Activated naive CD4-positive, alpha-beta T cell treated with anti-CD3 and anti-CD28 coated beads for 36 hours (primary cell): ENCODE measurements at regions not wholly inside any gene's neighbourhood (a gene's known extent, or its start where the extent isn't known, plus 50 kb on each side); places are given as distances from the start of the nearest gene placed in this dataset.

ENCODE experiments used
- CTCF ChIA-PET: fragments of 350-600 bp; sonication (Branson Sonifier 250); formaldehyde crosslinking; loops from one replicate; lab custom pipeline; 2021; ENCODE audit warnings: antibody characterized with exemption; lab: Charles Lee
- DNase-seq: peaks from one replicate; pipeline ENCODE4 v3.0.0-alpha.2; 2020
- H3K27ac Mint-ChIP-seq: one replicate; pipeline ENCODE4 v1.8.0; 2021; ENCODE audit warnings: mild to moderate bottlenecking, mixed read lengths
- H3K27me3 Mint-ChIP-seq: one replicate; pipeline ENCODE4 v1.8.0; 2021; ENCODE audit warnings: low read depth, mixed read lengths
- H3K36me3 Mint-ChIP-seq: one replicate; pipeline ENCODE4 v1.8.0; 2021; ENCODE audit warnings: low read depth, mixed read lengths
- H3K4me1 Mint-ChIP-seq: one replicate; pipeline ENCODE4 v1.8.0; 2021; ENCODE audit warnings: low read depth, mixed read lengths
- H3K4me3 Mint-ChIP-seq: one replicate; pipeline ENCODE4 v1.8.0; 2021; ENCODE audit warnings: mild to moderate bottlenecking, moderate library complexity, mixed read lengths
- H3K9me3 Mint-ChIP-seq: one replicate; pipeline ENCODE4 v1.8.0; 2021; ENCODE audit warnings: mixed read lengths
- intact Hi-C: fragments of 100-400 bp; cut with micrococcal nuclease; formaldehyde crosslinking; loops from one replicate; pipeline ENCODE4 v1.15.1; 2023

DNA sequence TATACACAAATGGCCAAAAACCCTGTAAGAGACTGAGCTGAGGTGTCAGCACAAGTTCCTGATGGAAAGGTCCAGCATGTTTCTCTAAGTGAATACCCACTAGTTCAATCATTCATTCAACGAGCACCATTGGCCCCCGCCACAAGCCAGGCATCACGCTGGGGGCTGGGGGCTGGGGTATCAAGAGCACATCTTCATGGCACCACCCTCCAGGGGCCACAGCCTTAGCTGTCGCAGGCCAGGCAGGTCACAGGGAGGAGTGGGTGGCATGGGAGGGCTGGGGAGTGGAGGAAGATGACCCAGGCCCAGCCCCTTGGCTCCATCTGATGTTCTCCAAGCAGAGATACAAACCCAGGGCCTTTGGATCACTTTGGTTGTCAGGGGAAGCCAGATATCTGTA lies 97.9 kb downstream of the ACKR3 start:
- Mint-ChIP-seq H3K4me3 (no peak overlapping the region), H3K4me1 (no peaks in the 10 kb centered on the region), H3K27ac (no peak overlapping the region), H3K27me3 (peaks cover 3% of the 10 kb centered on the region), H3K36me3 (no peaks in the 10 kb centered on the region), H3K9me3 (peaks cover 5% of the 10 kb centered on the region)
- intact Hi-C loops: no loop called here
- CTCF ChIA-PET: interaction anchor here (0.6 kb wide), 1 partner anchor 23 kb away, joined by 3 read pairs; no protein-coding TSS in a partner anchor
- DNase-seq: no peak

DNA sequence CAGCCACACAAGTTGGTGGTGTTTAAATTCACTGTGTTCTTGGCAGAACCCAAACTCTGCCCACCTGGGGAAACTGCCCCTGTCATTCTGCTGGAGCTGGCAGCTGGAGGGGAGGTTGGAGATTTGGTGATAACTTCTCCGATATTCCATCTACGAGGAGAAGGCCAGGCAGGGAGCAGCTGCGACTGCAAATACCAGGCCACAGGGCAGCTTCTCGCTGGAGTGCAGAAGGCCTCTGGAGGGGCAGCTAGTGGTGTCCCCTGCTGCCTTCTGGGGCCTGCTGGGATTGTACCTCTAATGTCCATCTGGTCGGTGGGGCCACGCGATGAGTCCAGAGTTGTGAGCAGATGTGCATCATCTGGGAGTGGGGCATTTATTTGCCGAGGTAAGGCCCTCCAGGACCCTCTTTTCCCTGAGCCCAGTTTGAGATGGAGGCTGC lies 98.9 kb downstream of the ACKR3 start:
- no peak for DNase-seq
- Mint-ChIP-seq H3K36me3 (no peaks in the 10 kb centered on the region), H3K4me3 (no peak overlapping the region), H3K27me3 (peaks cover 3% of the 10 kb centered on the region), H3K4me1 (no peaks in the 10 kb centered on the region), H3K9me3 (peaks cover 5% of the 10 kb centered on the region), H3K27ac (no peak overlapping the region)
- intact Hi-C loops: no loop called here
- CTCF ChIA-PET: no interaction called here

DNA sequence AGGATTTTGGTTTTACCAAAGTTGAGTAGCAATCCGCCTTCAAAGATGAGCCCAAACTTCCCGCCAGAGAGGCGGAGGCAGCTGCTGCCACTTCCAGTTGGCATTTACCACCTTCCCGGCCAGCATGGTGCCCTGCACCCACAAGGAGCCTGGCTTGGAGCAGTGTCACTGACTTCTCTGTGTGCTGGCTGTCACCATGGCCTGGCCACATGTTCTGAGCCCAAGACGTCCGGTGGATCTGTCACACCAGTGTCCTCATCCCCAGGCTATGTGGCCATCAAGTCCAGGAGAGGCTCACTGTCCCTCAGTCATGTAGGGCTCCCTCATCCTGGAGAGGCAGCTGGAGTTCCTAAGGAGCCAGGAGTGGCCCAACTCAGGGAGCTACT lies 100.6 kb downstream of the ACKR3 start:
- H3K9me3 Mint-ChIP-seq: peaks cover 5% of the 10 kb centered on the region
- H3K4me1 Mint-ChIP-seq: no peaks in the 10 kb centered on the region
- no peak overlapping the region for H3K27ac Mint-ChIP-seq
- intact Hi-C loops: no loop called here
- peaks cover 5% of the 10 kb centered on the region for H3K27me3 Mint-ChIP-seq
- DNase-seq: no peak
- H3K4me3 Mint-ChIP-seq: no peak overlapping the region
- H3K36me3 Mint-ChIP-seq: no peaks in the 10 kb centered on the region
- CTCF ChIA-PET: no interaction called here

DNA sequence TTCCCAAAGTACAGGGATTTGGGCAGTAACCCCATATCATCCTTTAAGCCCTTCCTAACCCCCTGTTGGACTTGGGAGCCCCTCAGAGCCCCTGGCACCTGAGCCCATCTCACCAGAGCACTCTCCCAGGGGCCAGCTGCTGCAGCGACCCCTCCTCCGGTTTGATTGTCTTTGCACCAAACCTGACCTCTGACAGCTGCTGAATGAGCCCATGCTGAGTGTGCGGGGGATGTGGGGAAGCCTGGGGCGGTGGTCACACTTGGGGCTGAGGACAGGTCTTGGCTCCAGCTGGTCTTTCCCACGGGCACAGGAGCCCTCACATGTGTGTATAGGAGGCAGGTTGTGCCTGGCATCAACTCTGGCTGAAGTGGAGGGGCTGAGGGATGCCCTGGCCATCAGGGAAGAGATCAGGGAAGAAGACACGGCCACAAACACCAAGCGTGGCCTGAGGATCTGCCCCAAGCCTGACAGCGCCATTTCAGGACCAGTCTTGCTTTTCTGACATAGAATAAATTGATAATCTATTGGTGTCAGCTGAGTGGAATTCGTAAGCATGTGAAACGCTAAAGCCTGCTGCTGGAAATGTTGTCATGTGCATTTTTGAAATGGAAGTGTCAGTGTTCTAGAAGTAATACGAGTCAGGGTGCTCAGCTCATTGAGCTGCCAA lies 102.4 kb downstream of the ACKR3 start:
- intact Hi-C loops: no loop called here
- peaks cover 9% of the 10 kb centered on the region for H3K27me3 Mint-ChIP-seq
- no peaks in the 10 kb centered on the region for H3K9me3 Mint-ChIP-seq
- H3K27ac Mint-ChIP-seq: no peak overlapping the region
- H3K36me3 Mint-ChIP-seq: no peaks in the 10 kb centered on the region
- peaks cover 1% of the 10 kb centered on the region for H3K4me1 Mint-ChIP-seq
- no peak overlapping the region for H3K4me3 Mint-ChIP-seq
- CTCF ChIA-PET: interaction anchor here (0.6 kb wide), 1 partner anchor 567 kb away, joined by 3 read pairs; no protein-coding TSS in a partner anchor
- DNase-seq: no peak

DNA sequence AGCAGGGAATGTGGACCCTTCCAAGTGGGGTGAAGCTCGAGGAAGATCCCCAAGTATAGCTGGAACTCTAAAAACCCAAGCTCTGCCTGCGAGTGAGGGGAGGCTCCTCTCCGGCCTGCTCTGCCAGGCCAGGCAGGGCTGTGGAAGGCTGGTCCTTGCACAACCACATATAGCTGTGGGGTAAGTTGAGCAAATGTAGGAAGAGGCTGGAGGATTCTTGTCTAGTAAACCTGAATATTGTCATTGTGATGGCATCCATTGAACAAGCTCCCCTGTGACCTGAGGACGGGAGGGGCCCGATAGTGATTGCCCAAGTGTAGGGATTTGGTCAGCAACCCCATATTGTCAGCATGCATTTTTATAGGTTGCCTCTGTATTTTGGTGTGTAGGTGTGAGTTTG lies 103.0 kb downstream of the ACKR3 start:
- peaks cover 1% of the 10 kb centered on the region for H3K4me1 Mint-ChIP-seq
- CTCF ChIA-PET: interaction anchor here (0.6 kb wide), 1 partner anchor 568 kb away, joined by 3 read pairs; no protein-coding TSS in a partner anchor
- intact Hi-C loops: no loop called here
- no peak overlapping the region for H3K27ac Mint-ChIP-seq
- no peaks in the 10 kb centered on the region for H3K36me3 Mint-ChIP-seq
- H3K4me3 Mint-ChIP-seq: no peak overlapping the region
- no peak for DNase-seq
- H3K9me3 Mint-ChIP-seq: no peaks in the 10 kb centered on the region
- H3K27me3 Mint-ChIP-seq: peaks cover 13% of the 10 kb centered on the region

DNA sequence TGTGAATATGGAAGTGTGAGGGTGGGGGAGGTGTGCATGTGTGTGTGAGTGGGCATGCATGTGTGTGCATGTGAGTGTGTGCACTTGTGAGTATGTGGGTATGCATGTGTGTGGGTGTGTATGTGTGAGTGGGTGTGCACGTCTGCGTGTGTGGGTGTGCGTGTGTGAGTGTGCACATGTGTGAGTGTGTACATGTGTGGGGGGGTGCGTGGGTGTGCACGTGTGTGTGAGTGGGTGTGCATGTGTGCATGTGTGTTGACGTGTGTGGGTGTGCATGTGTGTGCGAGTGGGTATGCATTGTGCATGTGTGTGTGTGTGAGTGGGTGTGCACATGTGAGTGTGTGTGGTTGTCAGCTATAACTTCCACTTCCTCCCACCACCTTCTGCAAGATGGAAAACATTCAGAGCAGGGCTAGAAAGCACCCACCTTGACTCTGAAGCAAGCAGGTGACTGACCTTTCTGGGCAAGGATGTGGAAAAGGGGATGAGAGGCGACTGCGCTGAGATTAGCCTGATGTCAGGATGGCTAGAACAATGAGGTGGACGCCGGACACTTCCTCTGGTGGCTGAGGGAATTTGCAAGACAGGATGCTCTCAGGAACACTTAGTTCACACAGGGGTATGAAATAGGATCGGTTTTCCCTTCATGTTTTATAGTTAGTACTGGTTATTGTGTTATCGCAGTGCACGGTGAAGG lies 103.6 kb downstream of the ACKR3 start:
- Mint-ChIP-seq H3K4me1 (peaks cover 1% of the 10 kb centered on the region), H3K4me3 (no peak overlapping the region), H3K27ac (no peak overlapping the region)

DNA sequence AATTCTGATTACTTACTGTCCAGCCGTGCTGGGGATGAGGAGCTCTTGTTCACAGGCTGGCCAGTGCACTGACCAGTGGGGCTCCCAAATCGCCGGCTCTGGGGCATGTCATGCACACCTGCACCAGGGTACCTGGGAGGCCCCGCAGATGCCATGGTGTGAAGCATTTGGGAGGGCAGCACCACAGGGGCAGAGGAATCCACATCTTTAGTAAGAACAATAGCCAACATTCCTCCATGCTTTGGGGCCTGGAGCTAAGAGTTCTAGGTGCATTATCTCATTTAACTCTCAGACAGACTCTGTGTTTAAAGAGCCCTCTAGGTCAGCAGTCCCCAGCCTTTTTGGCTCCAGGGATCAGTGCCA lies 104.2 kb downstream of the ACKR3 start:
- intact Hi-C loops: no loop called here
- peaks cover 1% of the 10 kb centered on the region for H3K4me1 Mint-ChIP-seq
- no peak for DNase-seq
- no peaks in the 10 kb centered on the region for H3K9me3 Mint-ChIP-seq
- no peak overlapping the region for H3K4me3 Mint-ChIP-seq
- CTCF ChIA-PET: no interaction called here
- H3K27ac Mint-ChIP-seq: no peak overlapping the region
- peaks cover 13% of the 10 kb centered on the region for H3K27me3 Mint-ChIP-seq
- no peaks in the 10 kb centered on the region for H3K36me3 Mint-ChIP-seq

More for the DNA sequence above, 103.6 kb downstream of the ACKR3 start:
- CTCF ChIA-PET: interaction anchor here (0.6 kb wide), 1 partner anchor 568 kb away, joined by 3 read pairs; no protein-coding TSS in a partner anchor
- no peaks in the 10 kb centered on the region for H3K36me3 Mint-ChIP-seq
- intact Hi-C loops: no loop called here
- H3K9me3 Mint-ChIP-seq: no peaks in the 10 kb centered on the region
- peaks cover 13% of the 10 kb centered on the region for H3K27me3 Mint-ChIP-seq
- DNase-seq: no peak

DNA sequence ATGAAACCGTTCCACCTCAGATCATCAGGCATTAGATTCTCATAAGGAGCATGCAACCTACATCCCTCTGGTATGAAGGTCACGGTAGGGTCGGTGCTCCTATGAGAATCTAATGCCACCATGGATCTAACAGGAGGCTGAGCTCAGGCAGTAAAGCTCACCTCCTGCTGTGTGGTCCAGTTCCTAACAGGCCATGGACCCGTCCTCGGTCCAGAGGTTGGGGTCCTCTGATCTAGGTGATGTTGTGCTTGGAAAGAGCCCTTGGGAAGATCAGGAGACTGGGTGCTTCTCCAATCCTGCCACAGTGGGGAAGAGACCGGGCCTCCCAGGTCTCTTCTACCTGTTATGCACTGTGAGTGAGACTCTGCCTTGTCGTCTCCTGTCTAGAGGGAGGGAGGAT lies 104.6 kb downstream of the ACKR3 start:
- intact Hi-C loops: no loop called here
- H3K36me3 Mint-ChIP-seq: no peaks in the 10 kb centered on the region
- peaks cover 15% of the 10 kb centered on the region for H3K27me3 Mint-ChIP-seq

DNA sequence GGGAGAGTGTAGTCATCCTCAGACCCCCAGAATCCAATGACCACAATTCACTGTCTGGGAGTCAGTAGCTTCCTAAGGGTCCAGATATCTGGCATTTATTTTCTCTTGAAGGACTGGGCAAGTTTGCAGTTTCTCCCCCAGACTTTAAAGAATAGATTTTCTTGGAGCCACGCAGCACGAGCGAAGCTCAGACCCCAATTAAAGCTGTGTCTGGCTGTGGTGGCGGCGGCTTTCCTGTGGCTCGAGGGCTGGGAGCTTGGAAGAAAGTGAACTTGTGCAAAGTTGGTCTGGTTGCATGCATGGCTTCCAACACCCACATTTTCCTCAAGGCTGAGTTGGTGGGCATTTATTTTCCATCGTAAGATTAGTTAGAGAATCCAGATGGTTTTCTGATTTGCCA lies 105.0 kb downstream of the ACKR3 start:
- Mint-ChIP-seq H3K9me3 (no peaks in the 10 kb centered on the region), H3K27ac (no peak overlapping the region), H3K4me3 (no peak overlapping the region), H3K27me3 (peaks cover 13% of the 10 kb centered on the region), H3K36me3 (no peaks in the 10 kb centered on the region), H3K4me1 (peaks cover 1% of the 10 kb centered on the region)
- no peak for DNase-seq
- CTCF ChIA-PET: no interaction called here
- intact Hi-C loops: no loop called here

More for the DNA sequence above, 104.6 kb downstream of the ACKR3 start:
- Mint-ChIP-seq H3K9me3 (no peaks in the 10 kb centered on the region), H3K4me1 (peaks cover 1% of the 10 kb centered on the region), H3K27ac (no peak overlapping the region), H3K4me3 (no peak overlapping the region)
- CTCF ChIA-PET: no interaction called here
- DNase-seq: no peak

DNA sequence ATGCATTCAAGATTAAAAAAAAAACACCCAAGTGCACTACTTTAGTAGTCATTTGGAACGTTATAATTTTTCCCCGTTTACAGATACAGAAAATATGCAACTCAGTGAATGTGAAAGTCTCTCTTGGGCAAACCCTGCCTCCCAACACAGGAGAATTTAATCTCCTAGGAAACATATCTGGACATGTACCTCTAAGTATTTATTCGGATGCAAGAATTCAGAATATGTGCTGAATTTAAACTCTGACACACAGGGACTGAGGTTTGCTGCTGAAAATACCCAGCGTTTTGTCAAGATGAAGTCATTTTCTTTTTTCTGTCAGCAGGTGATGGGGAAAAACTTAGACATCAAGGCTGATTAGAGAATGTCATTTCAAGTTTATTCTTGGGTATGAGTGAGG lies 105.4 kb downstream of the ACKR3 start:
- intact Hi-C loops: no loop called here
- no peak overlapping the region for H3K4me3 Mint-ChIP-seq
- DNase-seq: no peak
- peaks cover 12% of the 10 kb centered on the region for H3K27me3 Mint-ChIP-seq
- H3K36me3 Mint-ChIP-seq: no peaks in the 10 kb centered on the region
- H3K27ac Mint-ChIP-seq: no peak overlapping the region
- H3K9me3 Mint-ChIP-seq: no peaks in the 10 kb centered on the region
- CTCF ChIA-PET: no interaction called here
- peaks cover 1% of the 10 kb centered on the region for H3K4me1 Mint-ChIP-seq

DNA sequence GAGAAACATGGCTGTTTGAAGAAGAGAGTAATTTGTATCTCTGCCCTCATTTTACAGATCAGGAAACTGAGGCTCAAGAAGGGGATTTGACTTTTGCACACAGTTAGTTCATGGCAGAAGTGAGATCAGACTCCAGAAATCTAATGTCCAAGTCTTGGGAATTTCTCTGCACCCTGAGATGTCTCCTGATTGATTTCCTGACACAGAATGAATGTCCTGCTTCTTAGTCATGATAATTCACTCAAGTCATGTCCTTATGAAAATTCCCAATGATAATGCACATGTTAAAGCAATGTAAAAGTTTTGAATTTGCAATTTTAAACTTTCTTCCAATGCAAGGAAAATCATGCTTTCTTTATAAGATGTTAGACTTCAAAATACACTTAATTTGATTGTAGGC lies 105.9 kb downstream of the ACKR3 start:
- no peak overlapping the region for H3K4me3 Mint-ChIP-seq
- H3K27me3 Mint-ChIP-seq: peaks cover 12% of the 10 kb centered on the region
- H3K4me1 Mint-ChIP-seq: peaks cover 1% of the 10 kb centered on the region
- DNase-seq: no peak
- intact Hi-C loops: no loop called here
- H3K9me3 Mint-ChIP-seq: no peaks in the 10 kb centered on the region
- no peak overlapping the region for H3K27ac Mint-ChIP-seq
- CTCF ChIA-PET: no interaction called here
- H3K36me3 Mint-ChIP-seq: no peaks in the 10 kb centered on the region

DNA sequence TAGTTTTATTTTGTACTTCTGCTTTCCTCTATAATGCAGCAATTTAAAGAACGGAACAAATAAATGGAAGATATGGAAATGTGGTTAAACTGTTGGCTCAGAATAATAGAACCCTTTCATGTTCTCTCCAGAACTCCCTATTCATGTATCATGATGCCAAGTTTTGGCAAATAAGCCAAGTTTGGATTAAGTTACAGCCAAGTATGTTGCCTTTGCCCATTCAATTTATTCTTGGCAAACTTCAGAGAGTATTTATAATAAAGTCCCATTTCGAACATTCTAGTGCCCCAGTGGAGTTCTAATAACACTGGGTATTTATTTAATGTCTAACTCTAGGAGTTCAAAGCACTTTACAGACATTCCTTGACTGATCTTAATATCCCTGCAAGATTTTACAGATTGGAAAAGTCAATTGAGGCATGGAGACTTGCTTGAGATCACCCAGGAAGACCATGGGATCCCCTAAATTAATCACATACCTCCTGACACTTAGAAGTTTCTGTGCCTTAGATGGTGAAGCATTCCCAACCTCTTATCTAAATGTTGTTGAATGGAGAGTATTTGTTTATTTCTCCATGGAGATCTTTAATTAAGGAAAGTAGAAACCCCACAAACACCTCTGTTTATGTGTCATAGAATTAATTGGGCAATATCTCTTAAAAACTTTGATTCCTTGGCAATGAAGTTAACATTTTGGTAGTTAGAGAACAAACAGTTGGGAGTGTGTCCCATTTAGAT lies 106.7 kb downstream of the ACKR3 start:
- Mint-ChIP-seq H3K9me3 (no peaks in the 10 kb centered on the region), H3K4me1 (peaks cover 1% of the 10 kb centered on the region), H3K27ac (no peak overlapping the region), H3K4me3 (no peak overlapping the region), H3K27me3 (peaks cover 15% of the 10 kb centered on the region), H3K36me3 (no peaks in the 10 kb centered on the region)
- DNase-seq: no peak
- CTCF ChIA-PET: no interaction called here
- intact Hi-C loops: no loop called here
